NCI-H1694 (cell line): ENCODE measurements at regions not wholly inside any gene's neighbourhood (a gene's known extent, or its start where the extent isn't known, plus 50 kb on each side); places are given as distances from the start of the nearest gene placed in this dataset.
A peak's percentile ranks its signal among the peaks of the same experiment; 100 is the strongest.

ENCODE experiments used
- DNase-seq: peaks from one replicate; lab custom pipeline; 2025; lab: John Stamatoyannopoulos, UW

DNA sequence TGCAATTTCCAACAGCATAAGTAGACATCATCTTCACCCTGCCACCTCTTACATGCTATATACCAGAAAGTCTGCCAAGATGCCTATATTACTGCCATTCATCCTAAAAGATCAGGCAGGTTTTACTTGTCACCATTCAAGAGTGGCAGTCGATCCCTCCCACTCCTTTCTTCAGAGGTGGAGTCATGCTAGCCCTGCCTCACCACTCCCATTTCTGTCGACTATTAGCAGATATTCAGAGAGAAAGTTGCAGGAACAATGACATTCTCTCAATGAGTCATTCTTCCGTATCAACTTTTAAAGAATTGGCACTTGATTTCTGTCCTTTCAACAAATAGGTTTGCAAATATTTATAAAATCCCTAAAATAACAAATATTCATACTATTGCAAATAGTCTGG is 1060.1 kb downstream of the ADGRL3 start:
- no peak for DNase-seq

DNA sequence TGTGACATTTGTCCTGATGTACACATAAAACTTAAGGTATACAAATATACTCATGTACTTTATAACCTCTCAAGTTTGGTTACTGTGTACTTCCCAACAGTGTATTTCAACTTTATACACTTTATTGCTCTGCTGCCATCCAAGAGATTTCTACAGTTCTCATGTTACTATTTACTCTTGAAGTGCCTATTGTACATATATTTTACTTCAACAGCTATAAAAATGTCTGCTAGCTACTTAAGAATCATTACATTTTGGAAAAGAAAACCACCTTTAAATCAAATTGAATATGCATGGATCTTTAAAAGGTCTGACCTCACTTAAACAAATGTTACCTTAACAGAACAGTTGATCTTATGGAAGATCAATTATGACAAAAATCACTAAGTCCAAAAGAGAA is 1056.4 kb downstream of the ADGRL3 start:
- no peak for DNase-seq

DNA sequence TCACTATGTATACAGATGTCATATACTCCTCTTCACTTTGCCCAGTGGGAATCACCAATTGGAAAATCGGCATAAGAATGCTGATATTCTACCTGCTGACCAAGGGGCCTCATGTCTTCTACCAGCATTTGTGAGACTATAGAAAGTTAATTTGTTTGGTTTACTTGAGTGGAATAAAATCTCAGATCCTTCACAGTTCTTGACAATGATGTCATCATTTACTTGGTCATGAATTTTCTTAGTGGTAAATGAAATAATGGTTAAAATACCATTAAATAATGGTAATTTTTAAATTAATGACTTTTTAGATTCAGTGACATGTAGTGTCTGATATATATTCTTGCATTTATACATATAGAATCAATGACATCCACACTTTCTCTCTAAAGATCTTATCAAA is 1052.6 kb downstream of the ADGRL3 start:
- DNase-seq: no peak

DNA sequence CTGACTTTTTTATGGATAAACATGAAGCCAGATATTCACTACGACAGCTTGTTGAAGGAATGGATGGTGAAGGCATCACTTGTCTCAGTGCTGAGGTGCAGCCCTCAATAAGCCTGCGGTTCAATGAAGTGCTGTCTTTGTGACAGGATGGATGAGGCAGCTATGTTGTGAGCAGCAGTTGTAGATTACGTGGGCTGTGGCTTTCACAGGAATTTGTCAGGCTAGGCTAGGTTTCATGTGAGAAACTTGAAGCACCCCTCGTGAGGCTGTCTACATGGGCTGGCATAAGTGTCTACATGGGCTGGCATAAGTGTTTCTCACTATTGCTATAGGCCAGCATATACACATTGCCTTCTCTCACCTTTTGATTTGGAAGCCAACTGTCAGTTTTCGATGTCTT is 1050.0 kb downstream of the ADGRL3 start:
- no peak for DNase-seq

DNA sequence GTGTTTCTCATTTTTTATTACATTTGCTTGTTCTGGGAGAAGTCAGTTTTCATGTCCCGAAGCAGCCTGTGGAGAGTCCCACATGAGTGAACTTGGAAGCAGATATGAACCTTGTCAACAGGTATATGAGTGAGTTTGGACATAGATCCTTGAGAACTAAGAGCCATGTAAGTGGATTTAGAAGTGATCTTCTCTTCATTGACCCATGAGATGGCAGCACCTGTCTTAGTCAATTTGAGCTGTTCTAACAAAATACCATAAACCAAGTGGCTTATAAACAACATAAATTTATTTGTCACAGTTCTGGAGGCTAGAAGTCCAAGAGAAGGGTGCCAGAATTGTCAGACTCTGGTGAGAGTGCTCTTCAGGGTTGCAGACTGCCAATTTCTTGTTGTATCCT is 1043.8 kb downstream of the ADGRL3 start:
- no peak for DNase-seq

DNA sequence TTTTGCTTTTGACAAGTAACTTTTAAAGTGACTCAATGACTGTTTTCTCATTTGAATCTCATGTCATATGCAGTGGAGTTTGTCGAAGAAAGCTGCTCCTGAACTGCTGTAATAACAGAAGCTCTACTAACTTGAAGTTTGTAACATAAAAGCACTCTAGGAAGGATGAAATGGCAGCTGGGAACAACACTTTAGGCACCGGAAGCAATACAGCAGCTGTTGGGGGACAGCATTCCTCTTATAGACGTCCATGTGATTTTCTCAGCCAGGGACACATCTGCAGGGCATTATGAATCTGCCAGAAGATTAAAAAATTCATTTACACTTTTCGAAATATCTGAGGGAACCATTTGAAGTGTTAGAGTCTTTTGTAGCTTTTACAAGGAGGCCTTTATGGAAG is 1035.8 kb downstream of the ADGRL3 start:
- DNase-seq: no peak

DNA sequence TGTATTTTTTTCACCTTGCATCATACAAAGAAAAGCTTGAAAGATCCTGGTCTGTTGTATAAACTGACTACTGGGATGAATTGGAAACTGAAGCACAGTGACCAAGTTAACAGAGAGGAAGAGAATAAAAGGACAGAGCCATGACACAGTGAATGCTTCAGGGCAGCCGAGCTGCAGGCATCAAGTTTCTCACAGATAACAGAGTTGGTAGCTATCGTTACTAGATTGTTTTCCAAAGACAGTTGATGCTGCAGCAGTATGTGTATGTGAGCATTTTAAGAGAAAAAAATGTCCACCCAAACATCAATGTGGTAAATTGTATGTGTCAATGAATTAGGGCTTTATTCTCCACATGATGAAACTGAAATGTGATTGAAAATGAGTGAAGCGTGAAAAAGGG is 1032.7 kb downstream of the ADGRL3 start:
- no peak for DNase-seq

DNA sequence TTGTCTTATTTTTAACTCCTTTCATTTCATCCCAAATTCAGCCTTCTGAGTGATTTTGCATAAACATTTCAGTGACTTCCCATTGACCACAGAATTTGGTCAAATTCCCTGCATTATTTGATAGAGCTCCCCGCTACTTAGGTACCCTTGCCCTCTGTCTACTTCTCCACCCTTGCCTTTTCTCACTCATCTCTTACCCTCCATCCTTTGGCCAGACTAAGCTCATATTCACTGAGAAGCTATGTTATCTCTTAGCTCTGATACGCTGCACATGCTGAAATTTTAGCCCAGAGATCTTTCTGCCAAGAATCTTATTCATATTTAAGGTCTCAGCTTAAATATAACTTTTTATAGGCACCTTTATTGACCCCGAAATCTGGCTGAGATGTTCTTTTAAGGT is 1031.9 kb downstream of the ADGRL3 start:
- no peak for DNase-seq

DNA sequence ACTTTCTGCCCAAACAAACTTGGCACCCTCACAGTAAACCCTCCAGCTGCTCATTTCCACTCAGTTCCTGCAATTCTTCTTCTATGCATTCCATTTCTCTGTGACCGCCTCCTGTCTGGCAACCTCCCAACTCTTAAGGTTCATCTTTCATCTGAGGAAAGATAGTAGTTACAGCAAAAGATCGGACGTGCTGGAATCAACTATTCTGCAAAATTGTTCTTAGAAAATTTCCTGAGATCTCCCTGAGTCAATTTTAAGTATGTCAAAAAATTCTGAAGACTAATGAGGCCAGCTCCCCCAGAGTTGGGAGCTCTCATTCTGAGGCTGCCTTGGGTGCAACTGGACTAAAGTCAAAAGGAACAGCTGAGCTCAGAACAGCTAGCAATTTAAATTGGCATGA is 1026.0 kb downstream of the ADGRL3 start:
- no peak for DNase-seq

DNA sequence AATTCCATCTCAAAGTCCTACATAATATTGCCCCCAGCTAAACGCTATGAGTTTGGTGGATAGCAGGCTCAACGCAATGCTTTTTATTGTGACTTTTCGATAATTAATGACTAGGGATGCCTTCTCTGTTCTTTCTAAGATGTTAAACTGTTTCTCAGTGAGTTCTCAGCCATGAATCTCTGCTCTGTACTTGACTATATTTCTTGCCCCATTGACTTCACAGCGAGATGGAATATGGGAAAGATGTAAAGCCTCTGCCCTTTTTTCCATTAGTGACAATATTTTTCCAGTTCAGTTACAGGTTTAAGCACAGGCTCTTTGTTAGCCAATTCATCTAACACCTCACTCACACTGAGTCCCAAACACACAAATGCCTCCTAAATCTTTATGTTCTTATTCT is 1022.0 kb downstream of the ADGRL3 start:
- no peak for DNase-seq

DNA sequence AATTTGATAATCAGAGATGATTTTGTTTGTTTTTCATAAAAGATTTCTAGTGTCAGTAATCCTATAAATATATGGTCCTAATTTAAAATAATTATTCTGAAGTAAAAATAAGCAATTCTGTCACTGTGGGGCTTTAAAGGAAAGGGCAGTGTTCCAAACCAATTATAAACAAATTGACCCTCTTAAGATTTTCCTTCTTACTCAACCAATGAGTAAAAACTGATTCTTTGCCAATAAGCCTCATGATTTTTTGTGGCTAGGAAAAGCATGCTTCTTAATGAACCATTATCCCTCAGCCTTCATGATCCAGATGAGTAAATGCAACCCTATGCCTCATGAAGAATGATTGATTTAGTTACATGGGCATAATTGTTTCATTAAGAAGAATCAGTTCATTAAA is 1010.4 kb downstream of the ADGRL3 start:
- no peak for DNase-seq

DNA sequence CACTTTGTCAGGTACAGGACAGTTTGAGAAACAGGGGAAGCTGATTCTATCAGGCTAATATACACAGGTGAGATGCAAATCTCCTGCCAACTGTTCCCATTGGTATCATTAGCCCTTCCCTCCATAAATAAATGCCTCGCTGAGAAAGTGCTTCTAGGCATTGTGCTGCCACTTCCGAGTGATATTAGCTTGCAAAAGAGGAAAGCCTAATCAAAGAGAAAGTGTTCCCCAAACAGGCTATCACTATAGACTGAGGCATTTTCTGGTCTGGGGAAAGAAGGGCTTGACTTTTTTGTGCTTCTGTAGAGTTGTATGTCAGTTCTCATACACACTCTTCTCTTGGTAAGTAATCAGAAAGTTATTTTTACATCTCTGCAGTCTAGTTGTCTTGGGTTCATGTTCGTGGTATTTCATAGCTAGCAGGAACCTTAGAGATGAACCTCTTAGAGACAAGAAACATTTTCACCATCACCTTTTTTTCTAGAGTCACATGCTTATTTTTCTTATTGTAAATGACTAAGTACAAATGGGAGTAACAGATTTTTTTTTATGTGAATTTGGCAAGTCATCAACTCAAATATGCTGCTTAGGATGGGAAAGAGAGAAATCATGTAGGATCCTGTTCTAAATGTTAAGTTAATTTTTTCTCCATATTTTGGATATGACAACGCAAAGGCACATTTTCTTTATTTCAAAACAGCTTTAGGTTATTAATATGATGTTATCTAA is 1009.8 kb downstream of the ADGRL3 start:
- no peak for DNase-seq

DNA sequence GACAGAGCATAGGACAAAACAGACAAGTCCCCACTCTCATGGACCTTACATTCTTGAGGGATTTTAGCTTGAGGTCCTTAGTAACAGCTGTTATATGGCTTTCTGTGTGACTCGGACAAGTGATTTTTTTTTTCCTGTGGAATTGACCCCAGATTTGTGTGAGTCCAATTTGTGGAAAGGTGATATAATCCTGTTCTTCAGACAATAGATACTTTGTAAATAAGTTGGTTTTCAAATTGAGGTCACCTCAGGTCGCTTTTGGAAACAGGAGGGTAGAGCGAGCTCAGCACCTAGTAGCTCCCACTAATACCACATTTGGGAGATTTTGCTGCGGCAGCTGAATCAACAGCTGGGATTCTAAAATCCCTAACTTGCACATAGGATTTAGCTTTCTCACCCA is 1008.8 kb downstream of the ADGRL3 start:
- DNase-seq: no peak

DNA sequence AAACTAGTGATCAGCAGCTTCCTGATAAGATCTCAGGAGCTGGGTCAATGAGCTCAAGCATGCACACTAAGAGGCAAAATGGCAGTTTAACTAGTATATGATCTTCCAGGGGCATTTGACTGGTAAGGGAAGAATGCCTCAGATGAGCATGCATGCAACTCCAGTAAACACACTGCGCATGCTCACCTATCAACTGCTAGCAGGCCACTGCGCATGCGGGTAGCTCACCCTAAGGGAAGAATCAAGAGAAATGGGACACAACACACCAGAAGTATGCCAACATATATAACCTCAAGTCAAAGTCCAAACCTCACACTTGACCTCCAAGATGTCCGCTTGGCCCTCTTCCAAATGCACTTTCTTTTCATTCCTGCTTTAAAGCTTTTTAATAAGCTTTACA is 1004.0 kb downstream of the ADGRL3 start:
- no peak for DNase-seq

DNA sequence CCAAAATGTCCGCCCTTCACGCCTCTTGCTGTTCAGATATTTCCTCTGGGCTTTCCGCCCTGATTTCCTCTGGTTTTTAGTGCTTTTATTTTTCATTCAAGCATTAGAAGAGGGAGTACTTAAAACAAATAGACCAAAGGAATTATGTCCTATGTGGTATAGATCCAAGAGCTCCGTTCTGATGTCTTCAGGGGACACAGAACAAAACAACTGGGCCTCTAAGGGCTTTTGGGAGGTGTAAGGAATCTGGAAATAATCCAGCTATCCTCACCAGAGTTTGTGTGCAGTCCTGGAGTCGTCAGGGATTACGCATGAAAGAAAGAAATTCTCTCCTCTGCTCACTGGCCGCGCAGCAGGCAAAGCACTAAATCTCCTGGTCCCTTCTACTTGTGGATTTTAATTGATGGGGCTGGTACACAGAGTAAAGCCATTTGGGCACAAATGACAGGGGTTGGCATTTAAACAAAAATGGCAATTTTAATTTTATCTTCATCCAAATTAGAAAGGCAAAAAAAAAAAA is 999.2 kb downstream of the ADGRL3 start:
- DNase-seq: no peak

DNA sequence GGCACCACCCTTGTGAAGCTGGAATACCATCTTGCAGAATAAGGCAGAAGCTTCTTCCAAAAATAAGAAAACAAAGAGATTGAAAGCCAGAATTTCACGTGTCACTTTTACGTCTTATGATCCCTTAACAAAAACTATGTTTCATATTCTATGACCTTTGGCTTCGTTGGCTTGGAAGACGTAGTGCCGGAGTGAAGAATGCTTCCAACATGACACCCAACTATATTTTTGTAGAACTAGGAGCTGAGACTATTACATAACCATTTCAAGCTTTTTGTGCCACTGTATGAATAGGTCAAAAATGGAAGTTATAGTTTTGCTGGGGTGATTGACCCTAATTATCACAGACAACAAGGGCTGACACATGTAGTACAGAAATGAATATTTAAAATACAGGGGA is 996.2 kb downstream of the ADGRL3 start:
- DNase-seq: no peak

DNA sequence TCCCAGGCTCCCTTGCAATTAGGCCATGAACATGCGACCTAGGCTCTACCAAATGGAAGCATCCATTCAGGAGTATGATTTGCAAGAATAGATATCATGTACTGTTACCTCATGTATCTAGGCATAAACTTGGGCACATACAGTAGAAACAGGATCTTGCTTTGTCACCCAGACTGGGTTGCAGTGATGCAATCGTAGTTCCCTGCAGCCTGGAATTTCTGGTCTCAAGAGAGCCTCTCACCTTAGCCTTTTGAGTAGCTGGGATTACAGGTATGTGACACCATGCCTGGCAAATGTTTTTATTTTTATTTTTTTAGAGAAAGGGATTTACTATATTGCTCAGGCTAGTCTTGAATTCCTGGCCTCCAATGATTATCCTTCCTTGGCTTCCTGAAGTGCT is 994.2 kb downstream of the ADGRL3 start:
- no peak for DNase-seq

DNA sequence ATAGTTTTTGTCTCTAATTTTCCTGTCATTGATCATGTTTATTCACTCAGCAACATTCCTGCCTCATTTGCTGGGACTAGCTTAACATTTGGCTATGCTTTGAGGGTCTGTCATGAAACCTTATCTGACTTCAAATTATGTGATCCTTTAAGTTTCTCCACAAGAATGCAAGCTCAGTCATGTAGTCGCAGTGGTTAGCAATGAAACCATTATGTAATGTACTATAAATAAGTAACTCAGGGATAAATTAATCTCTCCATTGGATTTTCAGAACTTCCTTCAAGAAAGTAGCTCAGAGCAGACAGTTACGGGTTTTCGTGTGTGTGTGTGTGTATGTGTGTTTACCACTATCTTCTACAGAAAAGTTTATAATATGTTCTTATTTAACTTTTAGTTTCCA is 993.6 kb downstream of the ADGRL3 start:
- no peak for DNase-seq

DNA sequence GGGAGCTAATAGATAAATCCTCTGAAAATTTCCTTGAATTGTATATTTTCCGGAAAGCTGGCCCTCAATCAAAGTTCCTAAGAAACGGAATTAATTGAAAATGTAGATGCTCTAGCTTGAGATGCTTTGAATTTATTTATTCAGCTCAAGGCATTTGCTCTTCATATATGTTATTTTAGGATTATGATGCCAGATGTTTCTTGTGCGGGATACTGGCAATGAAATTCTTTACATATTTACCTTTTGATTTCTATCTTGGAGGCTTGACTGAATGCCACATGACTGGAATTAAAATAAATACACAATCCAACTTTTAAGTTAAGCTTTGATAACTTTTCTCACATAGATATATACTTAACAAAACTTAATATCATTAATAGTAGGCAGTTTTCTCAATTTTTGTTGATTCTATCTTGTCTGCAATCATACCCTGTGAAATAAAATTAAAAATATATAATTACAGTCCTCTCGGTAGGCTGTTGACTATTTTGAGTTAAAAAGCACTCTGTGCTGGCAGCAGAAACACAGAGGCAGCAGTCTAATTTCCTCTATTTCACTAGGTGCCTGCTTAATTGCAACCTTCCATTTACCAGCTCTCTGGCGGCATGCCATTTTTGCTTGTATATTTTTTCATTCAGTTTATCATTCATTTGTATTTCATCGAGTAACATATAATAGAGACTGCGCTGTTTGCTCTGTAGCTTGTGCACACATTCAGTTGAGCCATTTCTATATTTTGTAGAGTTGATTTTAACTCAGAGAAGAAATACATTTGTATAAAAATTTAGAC is 991.5 kb downstream of the ADGRL3 start:
- peak; percentile 67 for DNase-seq

DNA sequence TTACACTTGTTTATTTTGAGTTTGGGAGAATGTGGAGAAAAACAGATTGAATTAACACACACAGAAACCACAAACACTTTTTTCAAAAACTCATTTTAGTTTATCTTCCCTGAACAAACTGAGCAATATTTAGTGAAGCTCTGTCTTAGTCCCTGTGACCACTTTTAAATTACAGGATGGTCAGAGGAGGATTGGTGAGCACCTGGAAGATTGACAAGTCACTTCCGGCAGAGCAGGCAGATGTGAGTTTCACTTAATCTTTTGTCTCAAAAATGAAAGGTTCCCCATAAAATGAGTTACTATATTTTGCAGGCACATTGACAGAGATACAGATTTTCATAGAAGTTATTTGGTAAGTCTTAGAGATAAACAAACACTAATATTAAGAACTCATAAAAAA is 970.1 kb downstream of the ADGRL3 start:
- DNase-seq: no peak

DNA sequence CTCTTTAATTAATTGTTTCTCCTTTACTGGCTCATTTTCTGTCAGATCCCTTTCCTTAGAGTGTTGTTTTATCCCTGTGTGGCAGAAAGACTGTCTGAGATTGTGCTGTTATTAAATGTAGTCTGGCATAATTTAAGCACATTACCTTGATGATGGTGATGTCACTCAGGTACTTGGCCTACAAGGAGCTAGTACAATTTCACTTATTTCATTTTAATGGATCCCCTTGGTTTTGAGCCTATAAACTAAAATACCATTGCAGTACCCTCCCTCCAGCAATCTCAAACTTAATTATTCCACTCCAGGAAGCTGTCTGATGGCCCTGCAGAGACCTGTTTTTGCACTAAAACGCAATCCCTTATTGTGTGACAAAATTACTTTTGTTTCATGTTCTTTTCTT is 968.6 kb downstream of the ADGRL3 start:
- DNase-seq: no peak

DNA sequence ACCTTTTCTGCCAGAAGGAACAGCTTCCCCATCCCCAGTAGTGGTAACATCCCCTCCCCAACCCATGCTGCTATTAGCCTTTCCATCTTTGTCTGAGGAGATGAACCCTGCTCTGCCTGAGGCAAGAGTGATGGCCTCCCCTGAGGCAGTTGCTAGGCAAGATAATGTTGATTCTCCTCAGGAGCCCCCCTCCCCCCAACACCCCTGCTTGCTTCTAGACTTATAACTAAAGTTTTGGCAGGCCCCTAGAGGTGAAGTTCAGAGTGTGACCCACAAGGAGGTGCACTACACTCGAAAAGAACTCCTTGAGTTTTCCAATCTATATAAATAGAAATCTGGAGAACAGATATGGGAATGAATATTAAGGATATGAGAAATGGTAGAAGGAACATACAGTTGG is 962.5 kb downstream of the ADGRL3 start:
- DNase-seq: no peak

DNA sequence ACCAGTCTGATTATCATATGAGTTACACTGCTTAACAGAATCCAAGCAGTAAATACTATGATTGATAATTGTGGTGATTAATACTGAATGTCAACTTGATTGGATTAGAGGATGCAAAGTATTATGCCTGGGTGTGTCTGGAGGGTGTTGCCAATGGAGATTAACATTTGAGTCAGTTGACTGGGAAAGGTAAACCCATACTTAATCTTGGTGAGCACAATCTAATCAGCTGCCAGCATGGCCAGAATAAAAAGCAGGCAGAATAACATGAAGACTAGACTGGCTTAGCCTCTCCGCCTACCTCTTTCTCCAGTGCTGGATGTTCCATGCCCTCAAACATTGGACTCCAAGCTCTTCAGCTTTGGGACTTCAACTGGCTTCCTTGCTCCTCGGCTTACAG is 961.3 kb downstream of the ADGRL3 start:
- no peak for DNase-seq

DNA sequence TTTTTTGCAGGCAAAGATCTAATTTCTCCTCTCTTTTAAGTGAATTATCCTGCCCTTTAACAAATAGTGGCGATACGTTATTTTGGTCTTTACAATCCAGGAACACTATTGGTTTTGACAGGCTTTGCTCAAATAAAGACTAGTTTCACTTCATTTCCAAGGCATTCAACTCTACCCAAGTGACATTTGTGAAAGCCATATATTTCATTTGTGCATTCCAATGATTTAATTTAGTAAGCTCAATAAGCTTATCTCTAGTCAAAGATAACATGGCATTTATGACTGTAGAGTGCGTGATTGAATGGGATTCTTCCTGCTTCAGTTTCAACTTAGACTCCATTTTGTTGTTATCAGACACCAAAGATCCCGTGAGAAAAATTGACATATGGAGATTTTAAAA is 959.8 kb downstream of the ADGRL3 start:
- no peak for DNase-seq
